ENCODE measurements at regions not wholly inside any gene's neighbourhood (a gene's known extent, or its start where the extent isn't known, plus 50 kb on each side); places are given as distances from the start of the nearest gene placed in this dataset.

DNA sequence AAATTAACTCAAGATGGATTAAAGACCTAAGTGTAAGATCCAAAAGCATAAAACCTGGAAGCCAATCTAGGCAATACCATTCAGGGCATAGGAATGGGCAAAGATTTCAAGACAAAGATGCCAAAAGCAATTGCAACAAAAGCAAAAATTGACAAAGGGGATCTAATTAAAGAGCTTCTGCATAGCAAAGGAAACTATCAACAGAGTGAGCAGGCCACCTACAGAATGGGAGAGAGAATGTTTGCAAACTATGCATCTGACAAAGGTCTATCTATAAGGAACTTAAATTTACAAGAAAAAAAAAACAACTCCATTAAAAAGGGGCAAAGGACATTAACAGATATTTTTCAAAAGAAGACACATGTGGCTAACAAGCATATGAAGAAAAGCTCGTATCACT lies 171.9 kb downstream of the RAB28 start:
- Histone ChIP-seq H3K27ac (ENCODE audit: insufficient read depth, low read length) (no peak overlapping the region), H2AK5ac (ENCODE audit: low read depth, low read length) (no peak overlapping the region), H3K27me3 (ENCODE audit: control insufficient read depth, insufficient read depth, low read length) (no peaks in the 10 kb centered on the region), H4K91ac (ENCODE audit: insufficient read depth, low read depth, low read length) (no peak overlapping the region), H3K9me3 (ENCODE audit: control insufficient read depth, insufficient read depth, low read length) (no peaks in the 10 kb centered on the region), H3K9ac (ENCODE audit: low read depth, low read length) (no peak overlapping the region), H4K5ac (ENCODE audit: low read depth, low read length) (no peak overlapping the region), H2AFZ (replicated peaks; ENCODE audit: low read length, poor library complexity) (no peak overlapping the region), H4K8ac (ENCODE audit: low read depth in 2 of 2, low read length in 2 of 2) (no peak overlapping the region), H3K4me2 (ENCODE audit: low read depth, low read length) (no peak overlapping the region), H3K9me1 (ENCODE audit: insufficient read depth, low read length) (no peaks in the 10 kb centered on the region), H3K23ac (ENCODE audit: low read depth, low read length) (no peak overlapping the region), H2BK5ac (ENCODE audit: low read depth, low read length, poor library complexity, severe bottlenecking) (no peak overlapping the region), H3K79me1 (ENCODE audit: low read depth in 1 of 2, low read length in 2 of 2) (no peaks in the 10 kb centered on the region), H3K36me3 (ENCODE audit: control insufficient read depth, insufficient read depth, low read length) (no peaks in the 10 kb centered on the region), H3K4ac (ENCODE audit: low read depth, low read length) (no peak overlapping the region), H3K4me1 (ENCODE audit: control insufficient read depth, insufficient read depth, low read length) (no peaks in the 10 kb centered on the region), H3K56ac (ENCODE audit: extremely low read depth, insufficient read depth, low read length) (no peak overlapping the region), H2BK15ac (ENCODE audit: low read depth, low read length) (no peak overlapping the region), H3K18ac (ENCODE audit: low read depth, low read length) (no peak overlapping the region), H3K4me3 (ENCODE audit: insufficient read depth, low read depth, low read length) (no peak overlapping the region), H2AK9ac (replicated peaks; ENCODE audit: low read depth, low read length, poor library complexity) (no peak overlapping the region), H2BK120ac (ENCODE audit: low read depth, low read length) (no peak overlapping the region), H2BK20ac (ENCODE audit: low read depth, low read length) (no peak overlapping the region), H4K20me1 (ENCODE audit: insufficient read depth, low read length) (no peaks in the 10 kb centered on the region), H3K14ac (replicated peaks; ENCODE audit: low read depth, low read length) (no peak overlapping the region)
- no CpG with 5 or more reads among the region's 1 CpG for WGBS, 2 experiments (ENCODE audit: extremely low coverage in 2 of 2, insufficient read length in 1 of 2)
- in situ Hi-C loops (cut with MboI; ENCODE audit: low sequenced_read_pairs) = no loop called here
- BruUV-seq (replicated peaks) = no TSS peak
- DNase-seq (no peak), ATAC-seq (ENCODE audit: low read depth) (no peak)
- dilution Hi-C loops (cut with HindIII; ENCODE audit: low sequenced_read_pairs, unreplicated experiment) = no loop called here
- intact Hi-C loops (cut with micrococcal nuclease) = no loop called here
- ChIA-PET CTCF (no interaction called here), POLR2A (ENCODE audit: unreplicated experiment) (no interaction called here)
- TF ChIP-seq RFX5 (IDR thresholded peaks at IDR 0.05; ENCODE audit: low read depth, low read length) (no peak), SMC3 (IDR thresholded peaks at IDR 0.05; ENCODE audit: low read depth, low read length) (no peak), MAZ (IDR thresholded peaks at IDR 0.05; ENCODE audit: borderline replicate concordance, low read depth, low read length) (no peak), RCOR1 (IDR thresholded peaks at IDR 0.05; ENCODE audit: insufficient replicate concordance, low read length) (no peak), BHLHE40 (IDR thresholded peaks at IDR 0.05; ENCODE audit: low read depth, low read length) (no peak), MAFK (IDR thresholded peaks at IDR 0.05; ENCODE audit: low read depth, low read length) (no peak), RAD21 (IDR thresholded peaks at IDR 0.05; ENCODE audit: low read length) (no peak)
- TF ChIP-seq, protein P1, sequence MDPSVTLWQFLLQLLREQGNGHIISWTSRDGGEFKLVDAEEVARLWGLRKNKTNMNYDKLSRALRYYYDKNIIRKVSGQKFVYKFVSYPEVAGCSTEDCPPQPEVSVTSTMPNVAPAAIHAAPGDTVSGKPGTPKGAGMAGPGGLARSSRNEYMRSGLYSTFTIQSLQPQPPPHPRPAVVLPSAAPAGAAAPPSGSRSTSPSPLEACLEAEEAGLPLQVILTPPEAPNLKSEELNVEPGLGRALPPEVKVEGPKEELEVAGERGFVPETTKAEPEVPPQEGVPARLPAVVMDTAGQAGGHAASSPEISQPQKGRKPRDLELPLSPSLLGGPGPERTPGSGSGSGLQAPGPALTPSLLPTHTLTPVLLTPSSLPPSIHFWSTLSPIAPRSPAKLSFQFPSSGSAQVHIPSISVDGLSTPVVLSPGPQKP (IDR thresholded peaks at IDR 0.05; ENCODE audit: borderline replicate concordance, low read depth, low read length) = no peak
- TF ChIP-seq, protein P2, sequence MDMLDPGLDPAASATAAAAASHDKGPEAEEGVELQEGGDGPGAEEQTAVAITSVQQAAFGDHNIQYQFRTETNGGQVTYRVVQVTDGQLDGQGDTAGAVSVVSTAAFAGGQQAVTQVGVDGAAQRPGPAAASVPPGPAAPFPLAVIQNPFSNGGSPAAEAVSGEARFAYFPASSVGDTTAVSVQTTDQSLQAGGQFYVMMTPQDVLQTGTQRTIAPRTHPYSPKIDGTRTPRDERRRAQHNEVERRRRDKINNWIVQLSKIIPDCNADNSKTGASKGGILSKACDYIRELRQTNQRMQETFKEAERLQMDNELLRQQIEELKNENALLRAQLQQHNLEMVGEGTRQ (IDR thresholded peaks at IDR 0.05; ENCODE audit: low read depth, low read length) = no peak
